ENCODE measurements at regions not wholly inside any gene's neighbourhood (a gene's known extent, or its start where the extent isn't known, plus 50 kb on each side); places are given as distances from the start of the nearest gene placed in this dataset.

DNA sequence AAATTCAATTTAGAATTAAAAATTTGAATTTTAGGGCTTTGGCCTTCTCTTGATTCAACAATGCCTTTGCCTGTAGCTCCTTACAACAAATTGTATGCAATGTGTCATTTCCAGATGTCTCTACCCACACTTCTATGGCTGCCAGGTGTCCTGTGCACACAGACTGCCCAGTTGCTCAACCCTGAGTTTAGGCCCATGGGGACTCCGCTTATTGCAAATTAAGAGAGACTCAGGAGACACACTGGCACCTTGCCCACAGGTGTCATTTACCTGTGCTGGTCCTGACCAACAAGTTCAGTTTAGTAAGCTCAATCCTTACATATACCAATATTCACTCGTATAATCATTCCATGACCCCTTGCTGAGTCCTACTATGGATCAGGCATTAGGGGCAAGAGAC lies 236.1 kb downstream of the OMA1 start:
- Mint-ChIP-seq H3K27me3 (peaks cover 4% of the 10 kb centered on the region), H3K4me3 (no peak overlapping the region), H3K9me3 (no peaks in the 10 kb centered on the region), H3K27ac (no peak overlapping the region), H3K4me1 (ENCODE audit: low read depth) (no peaks in the 10 kb centered on the region), H3K36me3 (ENCODE audit: low read depth) (no peaks in the 10 kb centered on the region)

DNA sequence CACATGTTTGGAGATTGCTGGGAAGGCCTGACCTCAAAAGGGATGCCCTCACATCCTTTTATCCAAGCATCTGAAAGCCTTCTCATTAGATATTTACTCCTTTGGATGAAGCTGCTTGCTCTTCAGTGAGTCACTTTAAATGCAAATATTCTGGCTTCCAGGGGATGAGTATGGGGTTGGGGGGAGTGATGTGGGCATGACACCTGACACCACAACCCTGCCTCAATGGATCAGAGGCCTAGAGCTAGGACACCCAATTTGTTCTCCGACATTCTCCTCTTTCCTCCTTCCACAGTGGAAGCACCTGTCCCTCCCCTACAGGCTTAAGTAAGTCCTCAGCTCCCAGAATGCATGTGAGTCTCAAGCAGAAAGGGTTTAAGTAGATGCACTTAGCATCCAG lies 238.3 kb downstream of the OMA1 start:
- Mint-ChIP-seq H3K9me3 (no peaks in the 10 kb centered on the region), H3K36me3 (ENCODE audit: low read depth) (no peaks in the 10 kb centered on the region), H3K27ac (no peak overlapping the region)

DNA sequence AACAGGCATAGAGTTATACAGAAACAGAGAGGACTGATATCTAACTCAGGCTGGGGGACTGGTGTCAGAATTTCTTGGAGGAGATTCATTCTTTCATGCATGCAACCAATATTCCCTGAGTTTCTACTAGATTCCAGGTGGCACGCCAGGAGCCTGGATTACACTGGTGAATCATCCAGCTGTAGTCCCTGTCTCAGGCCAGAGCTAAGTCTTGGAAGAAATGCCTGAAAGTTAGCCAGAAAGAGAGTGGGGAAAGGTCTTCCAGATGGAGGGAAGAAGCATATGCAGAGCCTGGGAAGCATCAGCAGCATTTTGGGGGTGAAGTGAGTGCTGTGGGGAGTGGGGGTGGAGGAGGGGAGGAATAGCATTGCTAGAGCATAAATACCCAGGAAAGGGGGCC lies 239.1 kb downstream of the OMA1 start:
- peaks cover 4% of the 10 kb centered on the region for H3K27me3 Mint-ChIP-seq
- no peaks in the 10 kb centered on the region for H3K4me1 Mint-ChIP-seq (ENCODE audit: low read depth)
- H3K27ac Mint-ChIP-seq, result no peak overlapping the region
- no peaks in the 10 kb centered on the region for H3K9me3 Mint-ChIP-seq
- no peak overlapping the region for H3K4me3 Mint-ChIP-seq
- no peaks in the 10 kb centered on the region for H3K36me3 Mint-ChIP-seq (ENCODE audit: low read depth)

More for the DNA sequence above, 238.3 kb downstream of the OMA1 start:
- H3K27me3 Mint-ChIP-seq, result peaks cover 4% of the 10 kb centered on the region
- no peak overlapping the region for H3K4me3 Mint-ChIP-seq
- no peaks in the 10 kb centered on the region for H3K4me1 Mint-ChIP-seq (ENCODE audit: low read depth)

DNA sequence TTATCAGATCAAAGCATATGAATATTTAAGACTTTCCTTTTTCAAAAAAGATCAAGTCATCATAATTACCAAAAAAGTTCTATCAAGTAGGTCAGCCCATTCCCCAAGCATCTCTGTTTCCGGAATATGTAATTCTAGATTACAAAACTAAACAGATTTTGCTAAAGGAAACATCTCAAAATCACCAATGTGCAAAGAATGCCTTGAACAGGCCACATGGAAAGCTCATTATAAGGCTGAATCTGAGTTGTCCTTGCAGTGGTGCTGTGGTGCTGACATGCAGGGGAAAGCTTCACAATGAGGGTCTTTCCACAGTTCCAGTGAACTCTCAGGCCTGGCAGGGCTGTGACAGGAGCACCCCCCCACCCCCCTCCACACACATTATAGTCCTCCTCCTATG lies 240.9 kb downstream of the OMA1 start:
- H3K36me3 Mint-ChIP-seq (ENCODE audit: low read depth), result no peaks in the 10 kb centered on the region
- no peaks in the 10 kb centered on the region for H3K4me1 Mint-ChIP-seq (ENCODE audit: low read depth)
- H3K9me3 Mint-ChIP-seq, result no peaks in the 10 kb centered on the region
- H3K27me3 Mint-ChIP-seq, result peaks cover 4% of the 10 kb centered on the region
- H3K4me3 Mint-ChIP-seq, result no peak overlapping the region
- no peak overlapping the region for H3K27ac Mint-ChIP-seq

DNA sequence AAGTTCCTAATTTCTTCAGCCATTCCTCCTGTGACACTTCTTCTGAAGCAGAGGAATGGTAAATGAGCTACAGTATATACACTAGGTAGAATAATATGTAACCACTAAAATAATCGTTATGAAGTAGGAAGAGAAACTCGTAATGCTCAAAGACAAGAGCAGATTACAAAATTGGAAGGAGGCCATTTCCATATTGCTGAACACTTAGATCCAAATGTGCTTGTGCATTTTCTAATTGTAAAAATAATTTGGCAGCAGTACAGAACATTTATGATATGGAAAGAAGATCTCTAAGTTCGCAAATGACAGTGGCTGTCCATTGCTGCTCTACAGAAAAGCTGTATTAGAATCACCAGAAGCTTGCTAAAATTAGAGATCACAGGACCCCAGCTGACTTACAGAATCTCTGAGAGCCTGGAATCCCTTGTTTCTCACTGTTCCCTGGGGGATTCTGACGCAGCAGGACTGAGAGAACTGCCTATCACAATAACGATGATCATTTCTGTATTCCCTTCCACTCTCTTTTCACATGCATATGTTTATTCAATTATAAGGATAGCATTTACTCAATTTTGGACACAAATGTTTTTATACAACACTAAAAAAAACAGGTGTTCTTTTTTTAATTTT lies 242.1 kb downstream of the OMA1 start:
- Mint-ChIP-seq H3K9me3 (no peaks in the 10 kb centered on the region), H3K4me1 (ENCODE audit: low read depth) (no peaks in the 10 kb centered on the region), H3K36me3 (ENCODE audit: low read depth) (no peaks in the 10 kb centered on the region), H3K27ac (no peak overlapping the region), H3K27me3 (peaks cover 4% of the 10 kb centered on the region), H3K4me3 (no peak overlapping the region)

DNA sequence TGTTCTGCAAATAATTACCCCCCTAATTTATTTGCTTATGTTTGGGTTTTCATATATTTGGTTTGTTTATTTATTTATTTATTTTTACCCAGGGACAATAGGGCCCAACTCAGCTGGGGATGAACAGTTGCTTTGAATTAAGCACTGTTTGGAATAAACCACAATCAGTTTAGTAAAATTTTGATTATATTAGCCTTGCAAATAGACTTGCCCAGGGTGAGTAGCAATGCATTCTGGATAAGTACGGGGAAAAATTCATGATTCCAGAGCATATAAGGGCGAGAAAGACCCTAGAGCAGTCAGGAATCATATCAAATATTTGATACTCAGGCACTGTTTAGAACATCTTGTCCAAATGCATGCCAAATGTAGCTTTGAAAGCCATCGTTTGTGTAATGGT lies 242.7 kb downstream of the OMA1 start:
- Mint-ChIP-seq H3K4me1 (ENCODE audit: low read depth) (no peaks in the 10 kb centered on the region), H3K9me3 (no peaks in the 10 kb centered on the region), H3K27me3 (peaks cover 3% of the 10 kb centered on the region), H3K4me3 (no peak overlapping the region), H3K27ac (no peak overlapping the region), H3K36me3 (ENCODE audit: low read depth) (no peaks in the 10 kb centered on the region)

DNA sequence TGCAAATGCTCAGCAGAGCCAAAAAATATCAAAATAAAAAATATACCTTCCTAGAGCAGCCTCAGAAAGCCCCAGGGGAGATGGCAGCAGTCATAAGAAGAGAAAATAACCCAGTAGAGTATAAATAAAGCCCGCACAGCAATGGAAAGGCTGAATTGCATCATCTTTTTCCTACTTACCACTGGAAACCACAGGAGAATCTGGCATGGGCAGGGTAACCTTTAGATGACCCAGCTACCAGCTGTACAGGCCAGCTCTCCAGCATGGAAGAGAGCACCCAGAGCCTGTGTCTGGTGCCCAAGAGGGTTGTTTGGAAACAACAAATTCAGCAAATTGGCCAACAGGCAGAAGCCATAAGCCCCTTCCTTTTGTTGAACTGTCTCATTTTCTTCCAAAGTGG lies 253.1 kb downstream of the OMA1 start:
- Mint-ChIP-seq H3K9me3 (no peaks in the 10 kb centered on the region), H3K4me3 (no peak overlapping the region), H3K27ac (no peak overlapping the region), H3K4me1 (ENCODE audit: low read depth) (no peaks in the 10 kb centered on the region), H3K36me3 (ENCODE audit: low read depth) (no peaks in the 10 kb centered on the region), H3K27me3 (no peaks in the 10 kb centered on the region)

DNA sequence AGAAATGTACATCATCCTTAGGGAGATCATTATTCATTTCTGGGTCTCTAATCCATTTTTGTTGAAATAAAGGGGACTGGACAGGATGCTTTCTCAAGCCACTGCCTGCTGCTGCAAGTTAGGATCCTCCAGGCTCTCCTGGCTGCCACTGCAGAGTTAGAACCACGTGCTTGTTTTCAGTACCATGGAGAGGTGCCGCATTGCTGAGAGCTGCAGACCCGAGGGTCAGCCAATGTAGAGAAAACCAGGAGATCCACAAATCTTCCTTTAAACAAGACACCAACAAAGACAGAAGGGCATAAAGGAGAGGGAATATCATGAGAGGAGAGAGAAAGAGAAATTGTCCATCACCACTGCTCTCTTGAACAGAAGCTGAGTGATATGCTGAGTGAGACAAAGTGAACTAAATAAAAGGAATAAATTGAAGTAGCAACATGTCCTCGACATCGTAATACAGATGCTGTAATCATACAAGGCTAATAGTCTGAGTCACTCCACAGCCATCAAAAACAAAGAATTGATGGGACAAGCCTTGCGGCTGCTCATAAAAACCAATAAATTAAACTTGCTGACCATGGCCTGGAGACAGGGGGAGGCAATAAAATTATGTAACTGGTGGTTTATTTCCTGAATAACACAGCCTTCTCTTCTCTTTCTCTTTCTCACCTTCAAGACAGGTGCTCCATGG lies 255.7 kb downstream of the OMA1 start:
- H3K27ac Mint-ChIP-seq, result no peak overlapping the region
- H3K27me3 Mint-ChIP-seq, result no peaks in the 10 kb centered on the region
- no peaks in the 10 kb centered on the region for H3K9me3 Mint-ChIP-seq
- H3K4me1 Mint-ChIP-seq (ENCODE audit: low read depth), result no peaks in the 10 kb centered on the region
- H3K4me3 Mint-ChIP-seq, result no peak overlapping the region
- no peaks in the 10 kb centered on the region for H3K36me3 Mint-ChIP-seq (ENCODE audit: low read depth)

DNA sequence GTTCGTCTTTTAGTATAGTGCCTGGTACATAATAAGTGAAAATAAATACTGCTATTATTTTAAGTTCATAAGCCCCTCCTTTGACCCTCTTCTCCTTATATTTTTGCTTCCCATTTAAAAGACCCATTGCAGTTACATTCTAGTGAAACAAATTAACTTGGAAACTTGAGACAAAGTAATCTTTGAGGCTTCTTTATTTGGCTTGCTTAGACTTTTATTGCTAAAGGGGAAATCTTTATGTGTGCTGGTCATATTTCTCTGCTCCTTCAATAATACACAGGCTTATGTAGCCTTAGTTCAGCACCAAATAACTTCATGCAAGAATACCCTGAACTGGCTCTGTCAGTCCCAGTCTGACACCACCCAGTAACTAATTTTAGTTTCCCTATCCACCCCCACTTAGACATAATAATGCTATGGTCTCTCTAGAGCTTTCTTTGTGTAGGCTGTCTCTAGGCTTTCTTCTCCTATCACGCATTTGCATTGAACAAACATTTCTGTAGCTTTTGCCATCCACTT lies 257.8 kb downstream of the OMA1 start:
- Mint-ChIP-seq H3K27ac (no peak overlapping the region), H3K27me3 (no peaks in the 10 kb centered on the region), H3K9me3 (no peaks in the 10 kb centered on the region), H3K4me3 (no peak overlapping the region), H3K36me3 (ENCODE audit: low read depth) (no peaks in the 10 kb centered on the region), H3K4me1 (ENCODE audit: low read depth) (no peaks in the 10 kb centered on the region)

DNA sequence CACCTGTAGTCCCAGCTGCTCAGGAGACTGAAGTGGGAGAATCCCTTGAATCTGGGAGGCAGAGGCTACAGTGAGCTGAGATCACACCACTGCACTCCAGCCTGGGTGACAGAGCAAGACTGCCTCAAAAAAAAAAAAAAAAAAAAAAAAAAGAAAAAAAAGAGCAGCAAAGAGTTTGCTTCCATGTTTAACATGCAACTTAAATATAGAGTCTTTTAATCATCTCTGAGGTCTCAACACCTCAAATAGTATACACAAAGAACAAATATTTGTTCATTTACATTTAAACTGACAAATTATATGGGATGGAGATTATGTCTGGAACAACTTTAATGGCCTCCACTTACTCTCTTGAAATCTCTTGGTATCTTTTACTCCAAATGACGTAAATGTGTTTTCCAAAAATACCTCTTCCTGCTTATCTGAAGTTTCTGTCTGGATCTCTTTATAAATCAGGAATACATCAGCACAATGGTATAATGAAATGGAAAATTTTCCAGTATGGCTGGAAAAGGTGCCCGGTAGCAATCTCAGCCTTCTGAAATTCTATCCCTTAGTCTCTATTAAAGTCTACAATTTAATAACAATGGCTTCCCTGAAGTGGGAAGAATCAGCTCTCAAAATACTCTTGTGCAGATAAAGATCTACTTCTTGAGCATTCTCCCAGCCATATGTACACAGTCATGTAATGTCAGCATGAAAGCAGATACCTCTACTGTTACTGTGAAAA lies 258.5 kb downstream of the OMA1 start:
- Mint-ChIP-seq H3K4me3 (no peak overlapping the region), H3K27me3 (no peaks in the 10 kb centered on the region), H3K36me3 (ENCODE audit: low read depth) (no peaks in the 10 kb centered on the region), H3K27ac (no peak overlapping the region), H3K4me1 (ENCODE audit: low read depth) (no peaks in the 10 kb centered on the region), H3K9me3 (no peaks in the 10 kb centered on the region)

DNA sequence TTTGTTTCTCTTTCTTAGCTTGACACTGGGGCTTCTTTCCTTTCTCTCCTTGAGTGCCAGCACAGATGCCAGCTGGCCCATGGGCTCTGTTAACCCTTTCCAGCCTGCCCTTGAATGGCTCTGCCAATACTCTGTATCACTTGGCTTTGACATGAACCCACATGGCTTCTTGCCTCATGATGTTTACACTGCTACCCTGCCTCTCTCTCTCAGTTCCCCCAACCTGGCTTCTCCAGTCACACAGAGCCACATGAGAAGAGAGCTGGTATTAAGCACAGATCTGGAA lies 262.4 kb downstream of the OMA1 start:
- Mint-ChIP-seq H3K4me3 (no peak overlapping the region), H3K27ac (no peak overlapping the region), H3K36me3 (ENCODE audit: low read depth) (no peaks in the 10 kb centered on the region), H3K27me3 (no peaks in the 10 kb centered on the region), H3K4me1 (ENCODE audit: low read depth) (no peaks in the 10 kb centered on the region), H3K9me3 (no peaks in the 10 kb centered on the region)

DNA sequence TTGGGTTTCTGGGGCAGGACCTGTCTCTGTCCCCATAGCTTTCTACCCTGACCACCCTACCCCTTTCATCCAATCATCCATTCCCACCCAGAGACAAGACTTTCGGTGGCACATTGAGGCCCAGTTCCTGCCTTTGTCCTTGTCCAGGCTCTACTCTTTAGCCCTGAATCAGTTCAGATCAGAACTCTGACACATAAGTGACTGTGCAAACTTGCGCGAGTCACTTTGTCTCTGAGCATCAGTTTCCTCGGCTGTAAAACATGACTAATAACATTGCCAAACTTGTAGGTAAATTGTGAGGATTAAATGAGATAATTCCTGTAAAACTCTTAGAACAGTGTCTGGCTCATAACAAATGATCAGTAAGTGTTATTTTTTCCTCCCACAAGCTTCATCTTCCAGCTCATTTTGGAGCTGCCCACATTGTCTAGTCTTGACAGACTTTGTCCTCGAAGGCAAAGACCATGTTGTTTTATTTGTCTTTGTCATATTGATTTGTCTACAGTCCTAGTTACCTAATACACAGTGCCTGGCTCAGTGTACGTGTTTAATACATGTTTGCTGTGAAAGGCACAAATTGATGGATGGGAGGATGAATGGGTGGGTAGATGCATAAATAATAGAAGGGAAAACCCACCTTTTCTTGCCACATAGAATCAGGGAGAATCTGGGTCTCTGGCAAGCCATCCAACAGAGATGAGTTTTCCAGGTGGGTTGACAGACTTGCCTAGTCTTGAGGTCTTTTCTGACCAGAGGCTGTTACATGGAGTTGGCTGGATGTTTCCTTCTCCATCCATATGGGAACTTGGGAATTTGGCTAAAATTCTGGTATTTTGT lies 262.9 kb downstream of the OMA1 start:
- H3K36me3 Mint-ChIP-seq (ENCODE audit: low read depth), result no peaks in the 10 kb centered on the region
- H3K27me3 Mint-ChIP-seq, result no peaks in the 10 kb centered on the region
- H3K4me3 Mint-ChIP-seq, result no peak overlapping the region
- no peaks in the 10 kb centered on the region for H3K4me1 Mint-ChIP-seq (ENCODE audit: low read depth)
- no peak overlapping the region for H3K27ac Mint-ChIP-seq
- H3K9me3 Mint-ChIP-seq, result no peaks in the 10 kb centered on the region

DNA sequence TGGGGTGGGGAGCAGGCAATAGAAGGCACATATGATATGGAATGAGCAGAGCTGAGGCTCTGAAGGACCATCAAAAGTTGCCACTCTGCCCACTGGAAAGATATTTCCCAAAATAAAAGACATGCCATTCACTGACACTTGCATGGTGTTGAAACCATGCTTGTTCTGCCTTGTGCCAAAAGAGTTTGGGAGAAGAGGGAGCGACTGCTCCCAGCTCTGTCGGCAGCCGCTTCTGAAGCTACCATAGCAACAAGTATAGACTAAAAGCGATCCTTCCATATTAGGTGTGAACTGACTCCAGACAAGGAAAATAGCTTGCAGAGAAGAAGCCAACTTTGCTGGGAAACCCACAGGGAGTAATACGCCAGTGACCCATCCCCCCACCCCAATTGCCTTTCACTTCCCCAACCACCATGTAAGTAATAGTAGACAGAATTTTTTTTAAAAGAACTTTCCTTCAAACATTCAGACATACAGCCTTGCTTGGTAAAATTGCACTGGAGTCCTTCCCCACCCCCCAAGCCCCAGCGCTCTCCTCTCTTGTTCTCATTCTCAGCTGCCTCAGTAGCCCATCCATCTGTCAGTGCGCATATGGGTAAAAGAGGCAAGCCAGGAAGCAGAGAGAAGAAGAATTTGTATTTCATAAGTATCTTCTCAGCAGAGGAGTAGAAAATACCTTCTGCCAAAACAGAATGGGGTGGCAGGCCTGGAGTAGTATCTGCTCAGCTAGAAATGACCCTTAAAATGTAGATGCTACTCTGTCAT lies 263.7 kb downstream of the OMA1 start:
- H3K36me3 Mint-ChIP-seq (ENCODE audit: low read depth), result no peaks in the 10 kb centered on the region
- H3K9me3 Mint-ChIP-seq, result no peaks in the 10 kb centered on the region
- no peaks in the 10 kb centered on the region for H3K4me1 Mint-ChIP-seq (ENCODE audit: low read depth)
- no peaks in the 10 kb centered on the region for H3K27me3 Mint-ChIP-seq
- no peak overlapping the region for H3K27ac Mint-ChIP-seq
- H3K4me3 Mint-ChIP-seq, result no peak overlapping the region

DNA sequence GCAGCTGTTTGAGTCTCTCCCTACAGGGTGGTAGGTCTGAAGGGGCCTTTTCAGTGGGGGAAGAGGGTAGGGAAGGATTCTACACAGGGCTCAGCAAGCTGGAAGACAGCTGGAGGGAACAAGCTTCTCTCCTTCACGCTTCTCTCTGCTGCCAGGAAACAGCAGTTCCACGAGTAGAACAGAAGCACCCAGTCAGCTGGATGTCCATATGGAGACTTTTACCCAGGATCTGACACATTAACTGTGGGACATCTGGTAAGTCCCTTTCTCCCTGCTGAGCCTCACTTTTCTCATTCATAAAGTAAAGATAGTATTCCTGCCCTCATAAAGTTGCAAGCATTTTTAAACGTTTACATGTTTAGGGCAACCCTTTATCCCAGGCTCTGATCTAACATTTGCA lies 280.3 kb downstream of the OMA1 start:
- Mint-ChIP-seq H3K27ac (no peak overlapping the region), H3K36me3 (ENCODE audit: low read depth) (no peaks in the 10 kb centered on the region), H3K4me1 (ENCODE audit: low read depth) (no peaks in the 10 kb centered on the region), H3K9me3 (peaks cover 4% of the 10 kb centered on the region), H3K27me3 (no peaks in the 10 kb centered on the region), H3K4me3 (no peak overlapping the region)
